ENCODE measurements at regions not wholly inside any gene's neighbourhood (a gene's known extent, or its start where the extent isn't known, plus 50 kb on each side); places are given as distances from the start of the nearest gene placed in this dataset.

GRCh38 chr3:153274561-153274960 lies 112.5 kb downstream of the RAP2B start:
- H2AFZ ChIP-seq (ENCODE audit: insufficient read depth, low read depth, low read length, poor library complexity, severe bottlenecking) = no peak overlapping the region
- DNase-seq (no peak), ATAC-seq (ENCODE audit: low read depth) (no peak)
- peaks cover 7% of the 10 kb centered on the region for H3K27me3 Mint-ChIP-seq
- no peak for TF ChIP-seq EZH2 (IDR thresholded peaks at IDR 0.05; ENCODE audit: borderline replicate concordance, insufficient read depth, low read depth, low read length, poor library complexity, severe bottlenecking)
- TF ChIP-seq, protein P1, sequence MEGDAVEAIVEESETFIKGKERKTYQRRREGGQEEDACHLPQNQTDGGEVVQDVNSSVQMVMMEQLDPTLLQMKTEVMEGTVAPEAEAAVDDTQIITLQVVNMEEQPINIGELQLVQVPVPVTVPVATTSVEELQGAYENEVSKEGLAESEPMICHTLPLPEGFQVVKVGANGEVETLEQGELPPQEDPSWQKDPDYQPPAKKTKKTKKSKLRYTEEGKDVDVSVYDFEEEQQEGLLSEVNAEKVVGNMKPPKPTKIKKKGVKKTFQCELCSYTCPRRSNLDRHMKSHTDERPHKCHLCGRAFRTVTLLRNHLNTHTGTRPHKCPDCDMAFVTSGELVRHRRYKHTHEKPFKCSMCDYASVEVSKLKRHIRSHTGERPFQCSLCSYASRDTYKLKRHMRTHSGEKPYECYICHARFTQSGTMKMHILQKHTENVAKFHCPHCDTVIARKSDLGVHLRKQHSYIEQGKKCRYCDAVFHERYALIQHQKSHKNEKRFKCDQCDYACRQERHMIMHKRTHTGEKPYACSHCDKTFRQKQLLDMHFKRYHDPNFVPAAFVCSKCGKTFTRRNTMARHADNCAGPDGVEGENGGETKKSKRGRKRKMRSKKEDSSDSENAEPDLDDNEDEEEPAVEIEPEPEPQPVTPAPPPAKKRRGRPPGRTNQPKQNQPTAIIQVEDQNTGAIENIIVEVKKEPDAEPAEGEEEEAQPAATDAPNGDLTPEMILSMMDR (IDR thresholded peaks at IDR 0.05) = no peak
- no peaks in the 10 kb centered on the region for H3K36me3 ChIP-seq (replicated peaks in 1 of 2; ENCODE audit: control extremely low read depth in 1 of 2, control insufficient read depth in 1 of 2, extremely low read depth in 1 of 2, insufficient read depth in 2 of 2, low read length in 1 of 2)
- 40% methylated on average over 1 of the region's 3 CpGs for WGBS (ENCODE audit: insufficient coverage)
- H3K4me3 Mint-ChIP-seq = no peak overlapping the region
- no peaks in the 10 kb centered on the region for H3K79me2 ChIP-seq (ENCODE audit: control insufficient read depth, insufficient read depth, low read length)
- no peak overlapping the region for H3K4me3 ChIP-seq (ENCODE audit: control extremely low read depth in 1 of 5, extremely low read depth in 1 of 5, insufficient read depth in 1 of 5, low read depth in 2 of 5, low read length in 4 of 5)
- POLR2A ChIA-PET = no interaction called here
- H3K27me3 ChIP-seq (replicated peaks in 1 of 4; ENCODE audit: control extremely low read depth in 1 of 4, control insufficient read depth in 3 of 4, insufficient read depth in 4 of 4, low read length in 3 of 4) = no peaks in the 10 kb centered on the region
- H3K9me3 Mint-ChIP-seq (ENCODE audit: insufficient read depth) = no peaks in the 10 kb centered on the region
- no peaks in the 10 kb centered on the region for H4K20me1 ChIP-seq (ENCODE audit: control insufficient read depth, insufficient read depth, low read length, poor library complexity, severe bottlenecking)
- H3K27ac Mint-ChIP-seq = no peak overlapping the region
- no peaks in the 10 kb centered on the region for H3K4me1 ChIP-seq (ENCODE audit: control insufficient read depth in 2 of 2, insufficient read depth in 2 of 2, low read length in 2 of 2)
- CTCF ChIA-PET = no interaction called here
- no peak overlapping the region for H3K4me2 ChIP-seq (replicated peaks; ENCODE audit: low read depth, low read length, poor library complexity, severe bottlenecking)
- intact Hi-C loops (cut with micrococcal nuclease) = no loop called here
- H3K27ac ChIP-seq (ENCODE audit: low read length in 2 of 2) = no peak overlapping the region
- no peak overlapping the region for H3K9ac ChIP-seq (ENCODE audit: low read length)
- H3K9me3 ChIP-seq (ENCODE audit: control extremely low read depth in 1 of 3, control insufficient read depth in 2 of 3, insufficient read depth in 1 of 3, low read length in 2 of 3) = no peaks in the 10 kb centered on the region
- H3K4me1 Mint-ChIP-seq = no peaks in the 10 kb centered on the region

DNA sequence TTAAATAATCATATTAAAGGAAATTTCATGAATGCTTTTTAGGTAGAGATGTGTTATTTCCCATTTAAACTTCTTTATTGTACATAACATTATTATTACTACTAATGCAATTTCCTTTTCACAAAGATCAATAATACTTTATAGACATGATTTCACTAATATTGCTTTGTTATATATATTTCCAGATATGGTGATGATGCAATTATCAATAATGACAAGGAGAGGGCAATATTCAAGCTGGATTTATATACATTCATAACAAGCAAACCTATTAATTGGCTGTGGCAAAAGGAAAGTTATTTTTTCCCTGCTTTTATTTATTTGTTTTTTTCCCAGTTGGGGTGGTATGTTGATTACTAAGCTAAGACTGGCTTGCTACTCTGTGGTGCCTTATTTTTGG lies 113.5 kb downstream of the RAP2B start:
- DNase-seq (no peak), ATAC-seq (ENCODE audit: low read depth) (no peak)
- no peak overlapping the region for H3K4me2 ChIP-seq (replicated peaks; ENCODE audit: low read depth, low read length, poor library complexity, severe bottlenecking)
- POLR2A ChIA-PET = no interaction called here
- no peaks in the 10 kb centered on the region for H4K20me1 ChIP-seq (ENCODE audit: control insufficient read depth, insufficient read depth, low read length, poor library complexity, severe bottlenecking)
- no peak for TF ChIP-seq EZH2 (IDR thresholded peaks at IDR 0.05; ENCODE audit: borderline replicate concordance, insufficient read depth, low read depth, low read length, poor library complexity, severe bottlenecking)
- TF ChIP-seq, protein P1 (IDR thresholded peaks at IDR 0.05) = no peak
- no peak overlapping the region for H3K9ac ChIP-seq (ENCODE audit: low read length)
- intact Hi-C loops (cut with micrococcal nuclease) = no loop called here
- no peak overlapping the region for H3K4me3 ChIP-seq (ENCODE audit: control extremely low read depth in 1 of 5, extremely low read depth in 1 of 5, insufficient read depth in 1 of 5, low read depth in 2 of 5, low read length in 4 of 5)
- Mint-ChIP-seq H3K27ac (no peak overlapping the region), H3K4me1 (no peaks in the 10 kb centered on the region), H3K27me3 (peaks cover 7% of the 10 kb centered on the region), H3K9me3 (ENCODE audit: insufficient read depth) (no peaks in the 10 kb centered on the region), H3K4me3 (no peak overlapping the region)
- no peaks in the 10 kb centered on the region for H3K79me2 ChIP-seq (ENCODE audit: control insufficient read depth, insufficient read depth, low read length)
- no peaks in the 10 kb centered on the region for H3K9me3 ChIP-seq (ENCODE audit: control extremely low read depth in 1 of 3, control insufficient read depth in 2 of 3, insufficient read depth in 1 of 3, low read length in 2 of 3)
- no peak overlapping the region for H3K27ac ChIP-seq (ENCODE audit: low read length in 2 of 2)
- CTCF ChIA-PET = interaction anchor here (1.5 kb wide), 1 partner anchor 15 kb away, joined by 4 read pairs; no protein-coding TSS in a partner anchor
- H3K4me1 ChIP-seq (ENCODE audit: control insufficient read depth in 2 of 2, insufficient read depth in 2 of 2, low read length in 2 of 2) = no peaks in the 10 kb centered on the region
- H3K36me3 ChIP-seq (replicated peaks in 1 of 2; ENCODE audit: control extremely low read depth in 1 of 2, control insufficient read depth in 1 of 2, extremely low read depth in 1 of 2, insufficient read depth in 2 of 2, low read length in 1 of 2) = no peaks in the 10 kb centered on the region
- H3K27me3 ChIP-seq (replicated peaks in 1 of 4; ENCODE audit: control extremely low read depth in 1 of 4, control insufficient read depth in 3 of 4, insufficient read depth in 4 of 4, low read length in 3 of 4) = no peaks in the 10 kb centered on the region
- no peak overlapping the region for H2AFZ ChIP-seq (ENCODE audit: insufficient read depth, low read depth, low read length, poor library complexity, severe bottlenecking)
